ENCODE measurements at regions not wholly inside any gene's neighbourhood (a gene's known extent, or its start where the extent isn't known, plus 50 kb on each side); places are given as distances from the start of the nearest gene placed in this dataset.

GRCh38 chr2:16304876-16305590 lies 360.6 kb downstream of the CYRIA start:
- no peak for TF ChIP-seq CTCF (IDR thresholded peaks at IDR 0.05)
- TF ChIP-seq SIN3A (IDR thresholded peaks at IDR 0.05; ENCODE audit: borderline replicate concordance, low read depth, low read length): no peak
- no peak for TF ChIP-seq YY1 (IDR thresholded peaks at IDR 0.05; ENCODE audit: low read depth)
- no peak for TF ChIP-seq EP300 (IDR thresholded peaks at IDR 0.05; ENCODE audit: borderline replicate concordance in 1 of 2, low read depth in 1 of 2, low read length in 1 of 2)
